Caco-2 (cell line): ENCODE measurements at regions not wholly inside any gene's neighbourhood (a gene's known extent, or its start where the extent isn't known, plus 50 kb on each side); places are given as distances from the start of the nearest gene placed in this dataset.

ENCODE experiments used
- BruUV-seq: library from RNA; stranded (reverse); fragments of 400-500 nt; replicated peaks from 2 replicates; lab custom pipeline; 2021; lab: Mats Ljungman, UMichigan
- CTCF ChIA-PET: fragments of 300-600 bp; sonication (Branson Sonifier 250); formaldehyde crosslinking; loops from one replicate; lab custom pipeline; 2022; ENCODE audit warnings: antibody characterized with exemption; lab: Charles Lee
- POLR2A ChIA-PET: fragments of 300-600 bp; sonication (Branson Sonifier 250); formaldehyde crosslinking; loops from one replicate; lab custom pipeline; 2022; ENCODE audit warnings: antibody characterized with exemption; lab: Charles Lee
- DNase-seq, 2 experiments: peaks; one replicate each; pipeline versions ENCODE4 v3.0.0 to v3.0.0-alpha.2; 2020 to 2022
- H3K27me3 ChIP-seq: replicated peaks from 2 replicates; pipeline ENCODE4 v1.6.0; 2011; ENCODE audit warnings: low read length; ENCODE audit not compliant: control insufficient read depth, insufficient read depth
- H3K36me3 ChIP-seq: 2 replicates; pipeline ENCODE4 v1.5.1; 2011; ENCODE audit warnings: low read length; ENCODE audit not compliant: control insufficient read depth, insufficient read depth
- H3K4me1 ChIP-seq: fragments of 250-450 bp; sonication (Bioruptor Pico); 2 replicates; pipeline ENCODE4 v1.5.1; 2020; ENCODE audit warnings: mild to moderate bottlenecking
- H3K4me3 ChIP-seq: 2 replicates; pipeline ENCODE4 v1.5.1; 2011; ENCODE audit warnings: low read depth, mild to moderate bottlenecking, control low read depth, low read length
- H3K9me3 ChIP-seq: fragments of 250-450 bp; sonication (Bioruptor Pico); 2 replicates; pipeline ENCODE4 v1.5.1; 2020; ENCODE audit warnings: mild to moderate bottlenecking, moderate library complexity
- H3K27ac Mint-ChIP-seq: one replicate; pipeline ENCODE4 v1.8.0; 2022; ENCODE audit warnings: mixed read lengths; ENCODE audit not compliant: unreplicated experiment
- H3K27me3 Mint-ChIP-seq: one replicate; pipeline ENCODE4 v1.8.0; 2022; ENCODE audit warnings: mixed read lengths; ENCODE audit not compliant: insufficient read depth, unreplicated experiment
- H3K36me3 Mint-ChIP-seq: one replicate; pipeline ENCODE4 v1.8.0; 2022; ENCODE audit warnings: mild to moderate bottlenecking, mixed read lengths; ENCODE audit not compliant: insufficient read depth, unreplicated experiment
- H3K4me1 Mint-ChIP-seq: one replicate; pipeline ENCODE4 v1.8.0; 2022; ENCODE audit warnings: low read depth, mixed read lengths; ENCODE audit not compliant: unreplicated experiment
- H3K4me3 Mint-ChIP-seq: one replicate; pipeline ENCODE4 v1.8.0; 2022; ENCODE audit warnings: mild to moderate bottlenecking, moderate library complexity, mixed read lengths; ENCODE audit not compliant: unreplicated experiment
- H3K9me3 Mint-ChIP-seq: one replicate; pipeline ENCODE4 v1.8.0; 2022; ENCODE audit warnings: mixed read lengths; ENCODE audit not compliant: unreplicated experiment
- intact Hi-C: fragments of 100-400 bp; cut with micrococcal nuclease; formaldehyde crosslinking; loops from one replicate; pipeline ENCODE4 v1.10.0; 2022; ENCODE audit not compliant: unreplicated experiment
- TF ChIP-seq, protein P1 (sequence below), 2 experiments: fragments of 200-600 bp in 1 of 2; IDR thresholded peaks; 1 replicate in 1 of 2; 2 replicates in 1 of 2; pipeline versions ENCODE4 v1.5.1 to v1.8.0; 2011 to 2022; ENCODE audit warnings: antibody characterized with exemption in 1 of 2, control low read depth in 1 of 2, inconsistent platforms in 1 of 2, low read depth in 1 of 2, low read length in 1 of 2, mild to moderate bottlenecking in 1 of 2, moderate library complexity in 1 of 2; ENCODE audit not compliant: insufficient read depth in 1 of 2, severe bottlenecking in 1 of 2, unreplicated experiment in 1 of 2

DNA sequence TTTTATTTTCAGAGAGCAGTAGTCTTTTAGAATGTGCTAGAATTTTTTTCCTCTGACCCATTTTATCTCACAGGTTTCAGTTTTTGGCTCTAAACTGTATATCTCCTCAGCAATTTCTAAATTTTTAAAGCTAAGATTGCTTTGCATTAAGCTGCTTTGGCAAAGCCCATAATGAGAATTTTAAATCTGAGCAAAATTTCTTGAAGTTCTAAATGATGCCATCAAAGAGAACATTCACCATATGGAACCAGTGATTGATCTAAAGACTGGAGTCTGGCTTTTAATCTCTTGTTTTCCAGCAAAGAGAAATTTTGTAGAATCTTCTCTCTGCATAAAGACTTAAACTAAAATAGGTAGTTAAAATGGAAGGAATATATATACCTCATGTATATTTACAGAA, 313.6 kb downstream of the TBC1D32 start:
- Histone ChIP-seq H3K27me3 (no peaks in the 10 kb centered on the region), H3K4me1 (no peaks in the 10 kb centered on the region), H3K9me3 (no peaks in the 10 kb centered on the region), H3K36me3 (no peaks in the 10 kb centered on the region), H3K4me3 (no peak overlapping the region)
- no TSS peak for BruUV-seq
- DNase-seq: no peak
- Mint-ChIP-seq H3K9me3 (no peaks in the 10 kb centered on the region), H3K4me1 (no peaks in the 10 kb centered on the region), H3K27me3 (peaks cover 12% of the 10 kb centered on the region), H3K36me3 (no peaks in the 10 kb centered on the region), H3K4me3 (no peak overlapping the region), H3K27ac (no peak overlapping the region)
- ChIA-PET CTCF (no interaction called here), POLR2A (no interaction called here)
- TF ChIP-seq, protein P1, sequence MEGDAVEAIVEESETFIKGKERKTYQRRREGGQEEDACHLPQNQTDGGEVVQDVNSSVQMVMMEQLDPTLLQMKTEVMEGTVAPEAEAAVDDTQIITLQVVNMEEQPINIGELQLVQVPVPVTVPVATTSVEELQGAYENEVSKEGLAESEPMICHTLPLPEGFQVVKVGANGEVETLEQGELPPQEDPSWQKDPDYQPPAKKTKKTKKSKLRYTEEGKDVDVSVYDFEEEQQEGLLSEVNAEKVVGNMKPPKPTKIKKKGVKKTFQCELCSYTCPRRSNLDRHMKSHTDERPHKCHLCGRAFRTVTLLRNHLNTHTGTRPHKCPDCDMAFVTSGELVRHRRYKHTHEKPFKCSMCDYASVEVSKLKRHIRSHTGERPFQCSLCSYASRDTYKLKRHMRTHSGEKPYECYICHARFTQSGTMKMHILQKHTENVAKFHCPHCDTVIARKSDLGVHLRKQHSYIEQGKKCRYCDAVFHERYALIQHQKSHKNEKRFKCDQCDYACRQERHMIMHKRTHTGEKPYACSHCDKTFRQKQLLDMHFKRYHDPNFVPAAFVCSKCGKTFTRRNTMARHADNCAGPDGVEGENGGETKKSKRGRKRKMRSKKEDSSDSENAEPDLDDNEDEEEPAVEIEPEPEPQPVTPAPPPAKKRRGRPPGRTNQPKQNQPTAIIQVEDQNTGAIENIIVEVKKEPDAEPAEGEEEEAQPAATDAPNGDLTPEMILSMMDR (IDR thresholded peaks at IDR 0.05; ENCODE audit: insufficient read depth in 1 of 2, low read depth in 1 of 2, low read length in 1 of 2, severe bottlenecking in 1 of 2, unreplicated experiment in 1 of 2): no peak
- intact Hi-C loops: no loop called here

DNA sequence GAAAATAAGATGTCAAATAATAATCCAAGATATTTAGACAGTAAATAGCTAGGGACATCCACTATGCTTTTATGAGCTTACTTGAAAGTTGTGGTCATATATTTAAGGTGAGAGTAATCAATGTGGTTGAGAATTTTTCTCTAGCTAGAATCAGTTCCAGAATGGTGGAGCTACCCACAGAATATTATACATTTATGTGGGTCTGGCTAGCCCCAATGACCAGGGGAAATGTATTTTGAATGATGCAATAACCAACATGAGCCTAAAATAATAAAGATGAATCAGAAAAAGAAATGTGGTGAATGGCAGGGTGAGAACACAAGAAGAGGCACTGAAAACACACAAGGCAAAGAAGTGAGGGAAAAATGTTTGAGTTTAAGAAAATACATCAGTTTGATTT, 325.7 kb downstream of the TBC1D32 start:
- CTCF ChIA-PET: no interaction called here
- DNase-seq: no peak
- H3K4me3 Mint-ChIP-seq: no peak overlapping the region

DNA sequence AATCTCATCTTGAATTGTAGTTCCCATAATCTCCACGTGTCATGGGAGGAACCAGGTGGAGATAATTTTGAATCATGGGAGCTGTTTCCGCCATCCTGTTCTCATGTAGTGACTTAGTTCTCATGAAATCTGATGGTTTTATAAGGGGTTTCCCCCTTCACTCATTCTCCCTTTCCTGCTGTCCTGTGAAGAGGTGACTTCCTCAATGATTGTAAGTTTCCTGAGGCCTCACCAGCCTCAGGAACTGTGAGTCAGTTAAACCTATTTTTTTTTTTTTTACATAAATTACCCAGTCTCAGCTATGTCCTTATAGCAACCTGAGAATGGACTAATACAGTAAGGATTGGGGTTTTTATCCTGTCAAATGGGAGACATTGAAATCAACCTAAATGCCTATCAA, 328.3 kb downstream of the TBC1D32 start:
- Mint-ChIP-seq H3K4me1 (no peaks in the 10 kb centered on the region), H3K27ac (no peak overlapping the region), H3K36me3 (no peaks in the 10 kb centered on the region), H3K9me3 (peaks cover 12% of the 10 kb centered on the region), H3K4me3 (no peak overlapping the region), H3K27me3 (no peaks in the 10 kb centered on the region)
- H3K27me3 ChIP-seq: no peaks in the 10 kb centered on the region
- no peaks in the 10 kb centered on the region for H3K4me1 ChIP-seq
- TF ChIP-seq, protein P1 (IDR thresholded peaks at IDR 0.05; ENCODE audit: insufficient read depth in 1 of 2, low read depth in 1 of 2, low read length in 1 of 2, severe bottlenecking in 1 of 2, unreplicated experiment in 1 of 2): no peak
- POLR2A ChIA-PET: no interaction called here
- H3K4me3 ChIP-seq: no peak overlapping the region
- no peak for DNase-seq
- intact Hi-C loops: no loop called here
- peaks cover 3% of the 10 kb centered on the region; the same call in 1 of the 2 replicates for H3K9me3 ChIP-seq
- CTCF ChIA-PET: no interaction called here
- H3K36me3 ChIP-seq: no peaks in the 10 kb centered on the region
- BruUV-seq: no TSS peak

More for the DNA sequence above, 325.7 kb downstream of the TBC1D32 start:
- Mint-ChIP-seq H3K36me3 (no peaks in the 10 kb centered on the region), H3K27me3 (no peaks in the 10 kb centered on the region), H3K4me1 (no peaks in the 10 kb centered on the region), H3K9me3 (no peaks in the 10 kb centered on the region), H3K27ac (no peak overlapping the region)
- H3K27me3 ChIP-seq: no peaks in the 10 kb centered on the region
- H3K4me3 ChIP-seq: no peak overlapping the region
- BruUV-seq: no TSS peak
- TF ChIP-seq, protein P1 (IDR thresholded peaks at IDR 0.05; ENCODE audit: insufficient read depth in 1 of 2, low read depth in 1 of 2, low read length in 1 of 2, severe bottlenecking in 1 of 2, unreplicated experiment in 1 of 2): no peak
- POLR2A ChIA-PET: no interaction called here
- intact Hi-C loops: no loop called here
- H3K36me3 ChIP-seq: no peaks in the 10 kb centered on the region
- no peaks in the 10 kb centered on the region for H3K9me3 ChIP-seq
- no peaks in the 10 kb centered on the region for H3K4me1 ChIP-seq
